HG02571 (cell line): ENCODE measurements at regions not wholly inside any gene's neighbourhood (a gene's known extent, or its start where the extent isn't known, plus 50 kb on each side); places are given as distances from the start of the nearest gene placed in this dataset.
"Not testable (repeated sequence)": the region's sequence is repeated elsewhere in the genome, so short reads cannot be mapped to it uniquely, and the experiment has no call there.

ENCODE experiments used
- ATAC-seq: cut with Tn5 transposase; IDR thresholded peaks from one replicate; pipeline ENCODE4 v1.9.1; 2021; ENCODE audit warnings: mild to moderate bottlenecking, moderate library complexity; ENCODE audit not compliant: unreplicated experiment

- no peak for ATAC-seq
These were observed 73.6 kb upstream of the TARDBP start for GRCh38 chr1:10938741-10939417.

GRCh38 chr1:10939654-10940450 lies 72.6 kb upstream of the TARDBP start:
- ATAC-seq, result peak; percentile 55

GRCh38 chr1:10940451-10940804 lies 72.0 kb upstream of the TARDBP start:
- no peak for ATAC-seq

GRCh38 chr1:10940838-10941237 lies 71.6 kb upstream of the TARDBP start:
- ATAC-seq, result no peak

GRCh38 chr1:10941891-10942541 lies 70.4 kb upstream of the TARDBP start:
- ATAC-seq, result no peak

GRCh38 chr1:10942542-10942912 lies 69.9 kb upstream of the TARDBP start:
- ATAC-seq, result no peak

DNA sequence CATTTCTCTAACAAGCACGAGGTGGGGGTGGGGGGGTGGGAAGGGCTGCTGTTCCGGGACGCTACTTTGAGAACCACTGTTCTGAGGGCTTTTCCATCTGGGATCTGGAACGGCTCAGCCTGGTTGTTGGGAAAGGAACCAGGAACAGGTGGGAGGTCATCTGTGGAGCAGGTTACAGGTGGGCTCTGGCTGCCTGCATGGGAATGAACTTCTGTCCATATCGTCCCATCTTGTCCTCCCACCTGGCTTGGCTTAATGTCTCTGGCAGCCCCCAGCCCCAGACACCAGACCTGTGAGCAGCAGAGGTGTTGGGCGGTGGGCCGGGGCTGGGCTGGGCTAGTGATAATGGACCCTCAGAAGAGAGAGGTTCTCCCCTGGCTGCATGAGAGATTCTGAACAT lies 69.4 kb upstream of the TARDBP start:
- ATAC-seq, result no peak

DNA sequence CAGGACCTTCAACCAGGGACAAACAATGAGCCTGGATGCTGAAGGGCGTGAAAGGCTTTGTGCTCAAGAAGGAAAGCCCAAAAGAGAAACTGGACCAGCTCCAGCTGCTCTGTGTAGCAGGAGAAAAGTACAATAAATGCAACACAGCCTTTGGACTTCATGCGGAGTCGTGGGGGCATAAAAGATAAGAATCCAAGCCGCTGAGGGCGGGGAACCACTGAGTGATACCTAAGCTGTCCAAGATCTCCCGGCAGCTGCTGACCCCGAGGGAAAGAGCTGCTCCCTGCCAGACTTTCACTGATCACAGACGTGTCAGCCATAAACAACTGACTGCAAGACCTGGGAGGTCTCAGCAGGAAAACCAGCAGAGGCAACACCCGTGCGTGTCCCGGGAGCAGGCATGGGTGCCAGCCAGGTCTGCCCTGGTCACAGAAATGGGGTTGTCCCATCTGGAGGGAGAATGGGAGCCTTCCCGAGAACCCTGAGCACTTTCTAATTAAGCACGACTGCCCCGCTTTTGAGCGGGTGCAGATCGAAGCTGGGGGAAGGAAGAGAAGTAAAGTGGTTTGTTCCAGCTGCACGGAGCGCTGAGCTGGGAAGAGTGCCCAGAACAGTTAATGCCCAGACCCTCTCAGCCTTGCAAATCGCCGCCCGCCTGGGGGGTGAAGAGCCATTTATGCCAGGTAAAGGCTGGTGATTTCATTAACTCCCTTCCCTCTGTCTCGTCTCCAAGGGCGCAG lies 68.3 kb upstream of the TARDBP start:
- ATAC-seq, result no peak

DNA sequence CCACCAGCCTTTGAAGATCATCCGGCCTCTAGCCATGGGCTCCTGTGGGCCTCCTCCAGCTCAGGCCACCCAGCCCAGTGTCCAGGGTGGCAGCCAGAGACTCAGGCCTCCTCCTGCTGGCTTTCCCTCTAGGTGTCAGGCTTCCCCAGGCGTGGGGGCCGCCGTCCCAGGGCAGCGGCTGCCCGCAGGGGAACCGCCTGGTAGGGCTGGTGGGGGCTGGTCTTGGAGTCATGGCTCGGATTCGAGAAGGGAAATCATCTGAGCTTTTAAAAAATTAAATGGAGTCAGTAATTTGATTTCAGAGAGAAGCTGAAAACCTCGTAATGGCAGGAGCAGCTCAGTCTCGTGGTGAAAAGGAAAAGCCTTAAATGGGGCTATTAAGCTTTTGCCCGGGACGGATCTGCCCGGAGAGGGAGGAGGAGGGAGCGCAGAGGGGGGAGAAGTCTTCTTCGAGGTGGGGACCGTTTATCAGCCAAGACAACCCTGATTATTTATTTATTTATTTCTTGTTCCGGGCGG lies 66.4 kb upstream of the TARDBP start:
- ATAC-seq, result no peak

- no peak for ATAC-seq
These were observed 65.3 kb upstream of the TARDBP start for GRCh38 chr1:10947181-10947580.

DNA sequence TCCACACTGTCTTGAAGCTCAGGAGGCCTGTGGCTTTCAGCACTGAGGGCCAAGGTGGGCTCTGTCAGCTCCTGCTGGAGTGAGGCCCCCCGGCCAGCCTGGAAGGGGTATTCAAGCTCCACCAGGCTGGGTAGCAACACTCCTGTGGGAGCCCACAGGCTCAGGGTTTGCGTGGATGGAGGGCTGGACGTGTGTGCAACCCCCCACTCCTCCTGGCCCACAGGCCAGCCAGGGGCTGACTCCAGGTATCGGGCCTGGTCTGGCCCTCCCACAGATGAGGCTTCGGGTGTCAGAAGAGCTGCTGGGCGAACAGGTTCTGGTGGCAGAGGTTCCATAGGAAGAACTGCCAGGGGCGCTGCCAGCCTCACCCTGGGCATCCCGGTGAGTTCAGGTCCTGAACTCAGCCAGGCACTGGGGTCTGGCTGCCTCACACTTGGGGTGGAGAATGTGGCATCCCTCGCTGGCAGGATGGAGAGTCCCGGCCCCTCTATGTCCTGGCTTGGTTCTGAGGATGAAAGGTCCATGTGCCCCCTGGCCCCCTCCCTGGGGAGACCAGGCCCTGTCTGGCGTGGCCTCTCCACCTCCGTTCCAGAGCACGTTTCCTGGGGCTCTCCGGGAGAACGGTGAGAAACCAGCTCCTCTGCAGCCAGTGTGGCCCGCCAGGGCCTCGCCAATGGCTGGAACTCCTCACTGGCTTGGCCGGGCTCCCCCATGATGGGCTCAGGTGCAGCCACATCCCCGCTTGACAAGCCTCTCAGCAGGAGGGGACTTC lies 64.6 kb upstream of the TARDBP start:
- ATAC-seq, result no peak

GRCh38 chr1:10948463-10948775 lies 64.0 kb upstream of the TARDBP start:
- ATAC-seq, result no peak

DNA sequence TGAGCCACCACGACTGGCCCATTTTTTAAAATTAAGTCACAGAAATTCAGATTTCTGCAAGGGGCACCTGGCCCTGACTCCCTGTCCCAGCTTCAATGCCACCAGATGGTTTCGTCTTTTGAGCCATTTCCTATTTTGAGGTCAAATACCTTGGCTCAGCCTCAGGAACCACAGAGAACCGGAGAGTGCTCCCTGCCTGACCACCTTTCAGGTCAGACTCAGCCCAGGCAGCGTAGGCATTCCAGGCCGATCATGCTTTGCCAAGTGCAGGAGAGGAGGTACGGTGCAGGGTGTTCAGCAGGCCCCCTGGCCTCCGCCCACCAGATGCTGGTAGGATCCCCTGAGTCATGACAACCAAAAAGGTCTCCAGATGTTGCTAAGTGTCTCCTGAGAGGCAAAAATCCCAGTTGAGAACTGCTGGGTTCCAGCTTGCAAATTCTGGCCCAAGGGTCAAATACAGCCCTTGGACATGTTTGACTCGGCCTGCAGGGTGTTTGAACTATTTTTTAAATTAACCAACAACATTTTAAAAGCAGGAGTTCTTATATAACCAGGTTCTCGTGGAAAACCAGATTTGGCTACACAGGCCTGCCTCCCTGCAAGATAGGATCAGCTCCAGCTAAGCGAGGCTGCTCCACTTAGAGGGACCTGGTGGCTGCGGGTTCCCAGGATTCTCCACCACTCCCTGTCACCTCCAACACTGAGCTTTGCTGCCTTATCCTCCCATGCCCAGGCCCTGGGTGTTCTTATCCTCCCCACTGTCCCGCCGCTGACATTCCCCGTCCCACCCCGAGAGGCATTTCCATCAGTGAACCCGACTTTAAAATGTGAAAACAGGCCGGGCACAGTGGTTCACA lies 61.9 kb upstream of the TARDBP start:
- no peak for ATAC-seq

- ATAC-seq, result not testable (repeated sequence)
These were observed 61.2 kb upstream of the TARDBP start for GRCh38 chr1:10951298-10951697.

GRCh38 chr1:10951961-10952360 lies 60.5 kb upstream of the TARDBP start:
- no peak for ATAC-seq

- no peak for ATAC-seq
These were observed 58.8 kb upstream of the TARDBP start for GRCh38 chr1:10953505-10954193.

GRCh38 chr1:10957133-10957532 lies 55.3 kb upstream of the TARDBP start:
- ATAC-seq, result no peak

GRCh38 chr1:10958614-10959013 lies 53.8 kb upstream of the TARDBP start:
- no peak for ATAC-seq
